ENCODE measurements at regions not wholly inside any gene's neighbourhood (a gene's known extent, or its start where the extent isn't known, plus 50 kb on each side); places are given as distances from the start of the nearest gene placed in this dataset.
"Not testable (repeated sequence)": the region's sequence is repeated elsewhere in the genome, so short reads cannot be mapped to it uniquely, and the experiment has no call there.

- not testable (repeated sequence) for TF ChIP-seq POLR2A (IDR thresholded peaks at IDR 0.05; ENCODE audit: low read depth, low read length); TAF1 (IDR thresholded peaks at IDR 0.05; ENCODE audit: borderline replicate concordance, low read depth, low read length); POLR2AphosphoS5 (IDR thresholded peaks at IDR 0.05; ENCODE audit: low read depth, low read length)
These were observed 81.1 kb upstream of the VKORC1L1 start for GRCh38 chr7:65791788-65792187.
